ENCODE measurements at regions not wholly inside any gene's neighbourhood (a gene's known extent, or its start where the extent isn't known, plus 50 kb on each side); places are given as distances from the start of the nearest gene placed in this dataset.

- TF ChIP-seq CTCF (IDR thresholded peaks at IDR 0.05) (no peak), POLR2A (IDR thresholded peaks at IDR 0.05) (no peak)
Measured at GRCh38 chr5:4028384-4028783, 432.8 kb downstream of the IRX1 start.
